Glutamatergic neuron (in vitro differentiated cells): ENCODE measurements at regions not wholly inside any gene's neighbourhood (a gene's known extent, or its start where the extent isn't known, plus 50 kb on each side); places are given as distances from the start of the nearest gene placed in this dataset.

Source experiments
- DNase-seq: peaks from one replicate; pipeline ENCODE4 v3.0.0; 2022
- H3K27ac Mint-ChIP-seq: one replicate; pipeline ENCODE4 v1.8.0; 2020; ENCODE audit warnings: mild to moderate bottlenecking, mixed read lengths, inconsistent platforms; ENCODE audit not compliant: unreplicated experiment
- H3K27me3 Mint-ChIP-seq: one replicate; pipeline ENCODE4 v1.8.0; 2020; ENCODE audit warnings: mild to moderate bottlenecking, moderate library complexity, mixed read lengths, inconsistent platforms; ENCODE audit not compliant: unreplicated experiment
- H3K36me3 Mint-ChIP-seq: one replicate; pipeline ENCODE4 v1.8.0; 2020; ENCODE audit warnings: mild to moderate bottlenecking, mixed read lengths, inconsistent platforms; ENCODE audit not compliant: unreplicated experiment
- H3K4me1 Mint-ChIP-seq: one replicate; pipeline ENCODE4 v1.8.0; 2020; ENCODE audit warnings: mild to moderate bottlenecking, low read depth, mixed read lengths, inconsistent platforms; ENCODE audit not compliant: unreplicated experiment
- H3K4me3 Mint-ChIP-seq: one replicate; pipeline ENCODE4 v1.8.0; 2020; ENCODE audit warnings: mild to moderate bottlenecking, mixed read lengths, inconsistent platforms; ENCODE audit not compliant: unreplicated experiment
- H3K9me3 Mint-ChIP-seq: one replicate; pipeline ENCODE4 v1.8.0; 2020; ENCODE audit warnings: mild to moderate bottlenecking, moderate library complexity, mixed read lengths, inconsistent platforms; ENCODE audit not compliant: unreplicated experiment
- TF ChIP-seq, protein P1 (sequence below): fragments of 200-600 bp; sonication (generic); IDR thresholded peaks from one replicate; pipeline ENCODE4 v1.5.0; 2021; ENCODE audit not compliant: partially characterized antibody, unreplicated experiment

GRCh38 chr7:115479448-115479847, 551.1 kb downstream of the TFEC start:
- peaks cover 2% of the 10 kb centered on the region for H3K9me3 Mint-ChIP-seq
- H3K36me3 Mint-ChIP-seq = no peaks in the 10 kb centered on the region
- peaks cover 11% of the 10 kb centered on the region for H3K4me1 Mint-ChIP-seq
- no peak overlapping the region for H3K4me3 Mint-ChIP-seq
- no peak for DNase-seq
- H3K27me3 Mint-ChIP-seq = no peaks in the 10 kb centered on the region
- TF ChIP-seq, protein P1, sequence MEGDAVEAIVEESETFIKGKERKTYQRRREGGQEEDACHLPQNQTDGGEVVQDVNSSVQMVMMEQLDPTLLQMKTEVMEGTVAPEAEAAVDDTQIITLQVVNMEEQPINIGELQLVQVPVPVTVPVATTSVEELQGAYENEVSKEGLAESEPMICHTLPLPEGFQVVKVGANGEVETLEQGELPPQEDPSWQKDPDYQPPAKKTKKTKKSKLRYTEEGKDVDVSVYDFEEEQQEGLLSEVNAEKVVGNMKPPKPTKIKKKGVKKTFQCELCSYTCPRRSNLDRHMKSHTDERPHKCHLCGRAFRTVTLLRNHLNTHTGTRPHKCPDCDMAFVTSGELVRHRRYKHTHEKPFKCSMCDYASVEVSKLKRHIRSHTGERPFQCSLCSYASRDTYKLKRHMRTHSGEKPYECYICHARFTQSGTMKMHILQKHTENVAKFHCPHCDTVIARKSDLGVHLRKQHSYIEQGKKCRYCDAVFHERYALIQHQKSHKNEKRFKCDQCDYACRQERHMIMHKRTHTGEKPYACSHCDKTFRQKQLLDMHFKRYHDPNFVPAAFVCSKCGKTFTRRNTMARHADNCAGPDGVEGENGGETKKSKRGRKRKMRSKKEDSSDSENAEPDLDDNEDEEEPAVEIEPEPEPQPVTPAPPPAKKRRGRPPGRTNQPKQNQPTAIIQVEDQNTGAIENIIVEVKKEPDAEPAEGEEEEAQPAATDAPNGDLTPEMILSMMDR = no peak
- no peak overlapping the region for H3K27ac Mint-ChIP-seq

DNA sequence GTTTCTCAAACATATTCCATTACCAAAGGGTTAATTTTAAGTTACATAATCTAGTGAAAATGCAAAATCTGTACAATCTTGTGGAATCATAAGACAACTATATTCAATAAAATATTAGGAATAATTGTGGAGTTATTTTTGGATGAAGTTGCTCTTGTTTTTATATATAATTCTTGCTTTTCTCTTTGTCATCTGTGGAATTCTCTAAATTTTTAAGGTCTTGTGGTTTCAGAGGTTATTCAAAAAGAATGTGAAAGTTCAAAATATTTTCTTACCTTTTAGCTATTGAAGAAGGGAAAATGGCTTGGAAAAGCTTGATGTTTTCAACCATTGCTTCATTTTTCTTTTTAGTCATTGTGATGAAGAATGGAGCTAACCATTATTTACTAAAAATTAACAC, 552.1 kb downstream of the TFEC start:
- Mint-ChIP-seq H3K4me3 (no peak overlapping the region), H3K9me3 (peaks cover 2% of the 10 kb centered on the region), H3K27me3 (no peaks in the 10 kb centered on the region), H3K27ac (no peak overlapping the region), H3K36me3 (no peaks in the 10 kb centered on the region), H3K4me1 (peaks cover 11% of the 10 kb centered on the region)
- TF ChIP-seq, protein P1 = no peak
- DNase-seq = no peak

- TF ChIP-seq, protein P1 = no peak
- Mint-ChIP-seq H3K4me1 (peaks cover 11% of the 10 kb centered on the region), H3K27me3 (no peaks in the 10 kb centered on the region), H3K4me3 (peak overlapping the region; percentile 90), H3K36me3 (no peaks in the 10 kb centered on the region), H3K27ac (no peak overlapping the region), H3K9me3 (peaks cover 2% of the 10 kb centered on the region)
- DNase-seq = peak; percentile 45
Measured at GRCh38 chr7:115477193-115477651, 553.3 kb downstream of the TFEC start.

GRCh38 chr7:115476671-115477181, 553.8 kb downstream of the TFEC start:
- Mint-ChIP-seq H3K36me3 (no peaks in the 10 kb centered on the region), H3K27me3 (no peaks in the 10 kb centered on the region), H3K4me1 (peaks cover 11% of the 10 kb centered on the region), H3K4me3 (peak overlapping the region; percentile 90), H3K9me3 (peaks cover 2% of the 10 kb centered on the region), H3K27ac (peak overlapping the region; percentile 80)
- TF ChIP-seq, protein P1 = no peak
- peak; percentile 30 for DNase-seq

- Mint-ChIP-seq H3K4me3 (peak overlapping the region; percentile 53), H3K4me1 (peaks cover 11% of the 10 kb centered on the region), H3K9me3 (peaks cover 2% of the 10 kb centered on the region), H3K36me3 (no peaks in the 10 kb centered on the region), H3K27ac (peak overlapping the region; percentile 19), H3K27me3 (no peaks in the 10 kb centered on the region)
- DNase-seq = peak; percentile 32
- TF ChIP-seq, protein P1 = no peak
Measured at GRCh38 chr7:115475761-115476385, 554.0 kb downstream of the MDFIC start.
